Psoas muscle (tissue), 7 donors: ENCODE measurements at regions not wholly inside any gene's neighbourhood (a gene's known extent, or its start where the extent isn't known, plus 50 kb on each side); places are given as distances from the start of the nearest gene placed in this dataset.

Source experiments
- ATAC-seq, 4 donors: fragments of 200-7000 bp; cut with Tn5 transposase; one replicate each; pipeline ENCODE4 v1.9.1; 2020; ENCODE audit warnings: moderate library complexity in 3 of 4, mild to moderate bottlenecking in 2 of 4
- DNase-seq, 2 donors: peaks; one replicate each; pipeline ENCODE4 v3.0.0-alpha.2; 2020
- H3K27ac ChIP-seq: fragments of 200-600 bp; one replicate; pipeline ENCODE4 v1.8.0; 2022
- H3K27me3 ChIP-seq, 3 donors: fragments of 200-600 bp in 1 of 3; one replicate each; pipeline versions ENCODE4 v1.6.1 to v1.8.0; 2013 to 2022; ENCODE audit warnings: low read length in 2 of 3, mild to moderate bottlenecking in 2 of 3, moderate library complexity in 1 of 3; ENCODE audit not compliant: insufficient read depth in 3 of 3
- H3K36me3 ChIP-seq, 2 donors: fragments of 200-600 bp in 1 of 2; one replicate each; pipeline versions ENCODE4 v1.6.1 to v1.8.0; 2013 to 2022; ENCODE audit warnings: low read depth in 1 of 2, mild to moderate bottlenecking in 1 of 2, moderate library complexity in 1 of 2; ENCODE audit not compliant: insufficient read depth in 1 of 2
- H3K4me1 ChIP-seq: fragments of 200-600 bp; one replicate; pipeline ENCODE4 v1.8.0; 2022
- H3K4me3 ChIP-seq: fragments of 200-600 bp; one replicate; pipeline ENCODE4 v1.8.0; 2022; ENCODE audit warnings: mild to moderate bottlenecking
- H3K9me3 ChIP-seq: fragments of 200-600 bp; one replicate; pipeline ENCODE4 v1.8.0; 2022
- CTCF ChIP-seq: fragments of 200-600 bp; IDR thresholded peaks from one replicate; pipeline ENCODE4 v1.8.0; 2022; ENCODE audit warnings: antibody characterized with exemption
- WGBS, 3 donors: extraction: QIAGEN DNeasy Blood & Tissue Kit; methylation state at CpG; one replicate each; pipeline versions ENCODE4 v1.1.6 to v1.1.7; 2013; 5-methylcytosine and 5-hydroxymethylcytosine counted together
- intact Hi-C, 2 donors: fragments of 100-400 bp; cut with DNase I; formaldehyde crosslinking; loops; one replicate each; pipeline versions ENCODE4 v1.11.0 to v1.14.2; 2022
- donor health status: healthy with polysubstance abuse.
- donor health status: DM: no; HTN: no; CAD: no; lungs with moderate emphysema.
- donor health status: Bipolar disorder and iron deficiency.
- donor health status: healthy.
- donor health status: DM: yes; HTN: yes; CAD: no.
- donor health status: DM: no; HTN: no; CAD: no.
- donor health status: DM: yes; HTN: yes; CAD: no.

- WGBS, 3 donors: 78 to 80% (median 79%) methylated on average over 1 of the region's 1 CpG
- intact Hi-C loops: loop anchor here in 1 of 2 donors (10.0 kb wide), 1 partner anchor 56 kb away; no protein-coding TSS in a partner anchor
- Histone ChIP-seq H3K4me3 (no peak overlapping the region), H3K9me3 (no peaks in the 10 kb centered on the region), H3K27me3 (no peaks in the 10 kb centered on the region), H3K27ac (no peak overlapping the region), H3K4me1 (no peaks in the 10 kb centered on the region), H3K36me3 (no peaks in the 10 kb centered on the region)
- ATAC-seq (no peak), DNase-seq (no peak)
- TF ChIP-seq CTCF: no peak
Measured at GRCh38 chr1:73040811-73041210, 758.5 kb upstream of the NEGR1 start.

- Histone ChIP-seq H3K36me3 (no peaks in the 10 kb centered on the region), H3K9me3 (no peaks in the 10 kb centered on the region), H3K27me3 (no peaks in the 10 kb centered on the region), H3K4me3 (no peak overlapping the region), H3K4me1 (no peaks in the 10 kb centered on the region), H3K27ac (no peak overlapping the region)
- intact Hi-C loops: no loop called here
- DNase-seq (no peak), ATAC-seq (no peak)
- WGBS, 3 donors: 74 to 78% (median 74%) methylated on average over 4 of the region's 4 CpGs
- TF ChIP-seq CTCF: no peak
Measured at GRCh38 chr1:73034271-73034670, 751.9 kb upstream of the NEGR1 start.

GRCh38 chr1:73033640-73034039 is 751.3 kb upstream of the NEGR1 start:
- no peak overlapping the region for H3K27ac ChIP-seq
- H3K4me3 ChIP-seq: no peak overlapping the region
- no peaks in the 10 kb centered on the region for H3K9me3 ChIP-seq
- 43 to 48% (median 46%) methylated on average over 3 of the region's 3 CpGs for WGBS, 3 donors
- no peak for TF ChIP-seq CTCF
- ATAC-seq: no peak
- no peaks in the 10 kb centered on the region for H3K36me3 ChIP-seq
- H3K4me1 ChIP-seq: no peaks in the 10 kb centered on the region
- no peak for DNase-seq
- no peaks in the 10 kb centered on the region for H3K27me3 ChIP-seq
- intact Hi-C loops: no loop called here

GRCh38 chr1:73029571-73029970 is 747.2 kb upstream of the NEGR1 start:
- ATAC-seq (no peak), DNase-seq (no peak)
- intact Hi-C loops: no loop called here
- Histone ChIP-seq H3K4me3 (no peak overlapping the region), H3K9me3 (no peaks in the 10 kb centered on the region), H3K27ac (no peak overlapping the region), H3K36me3 (no peaks in the 10 kb centered on the region), H3K27me3 (no peaks in the 10 kb centered on the region), H3K4me1 (no peaks in the 10 kb centered on the region)
- no peak for TF ChIP-seq CTCF
- WGBS, 3 donors: 64 to 76% (median 71%) methylated on average over 2 of the region's 2 CpGs

GRCh38 chr1:73026114-73026513 is 743.8 kb upstream of the NEGR1 start:
- H3K27ac ChIP-seq: no peak overlapping the region
- ATAC-seq (no peak), DNase-seq (no peak)
- H3K9me3 ChIP-seq: no peaks in the 10 kb centered on the region
- WGBS, 3 donors: 63 to 67% (median 66%) methylated on average over 4 of the region's 4 CpGs
- no peak for TF ChIP-seq CTCF
- no peaks in the 10 kb centered on the region for H3K4me1 ChIP-seq
- H3K27me3 ChIP-seq: no peaks in the 10 kb centered on the region
- H3K36me3 ChIP-seq: no peaks in the 10 kb centered on the region
- H3K4me3 ChIP-seq: no peak overlapping the region
- intact Hi-C loops: no loop called here
